NT2/D1 (cell line): ENCODE measurements at regions not wholly inside any gene's neighbourhood (a gene's known extent, or its start where the extent isn't known, plus 50 kb on each side); places are given as distances from the start of the nearest gene placed in this dataset.

Experiments
- SUZ12 ChIP-seq: IDR thresholded peaks from 2 replicates; pipeline ENCODE4 v1.6.1; 2011; ENCODE audit not compliant: insufficient read length, insufficient read depth; ENCODE audit errors: extremely low read depth
- YY1 ChIP-seq: IDR thresholded peaks from 2 replicates; pipeline ENCODE4 v1.6.1; 2011; ENCODE audit not compliant: insufficient read length, insufficient read depth

- TF ChIP-seq YY1 (no peak), SUZ12 (no peak)
Measured at GRCh38 chr2:120530781-120531180, 184.8 kb downstream of the INHBB start.
